Neuronal stem cell (in vitro differentiated cells): ENCODE measurements at regions not wholly inside any gene's neighbourhood (a gene's known extent, or its start where the extent isn't known, plus 50 kb on each side); places are given as distances from the start of the nearest gene placed in this dataset.

Experiments used
- DNase-seq: peaks from one replicate; pipeline ENCODE4 v3.0.0-alpha.2; 2013; ENCODE audit warnings: low spot score
- H2AFZ ChIP-seq: one replicate; pipeline ENCODE4 v1.6.1; 2013; ENCODE audit warnings: mild to moderate bottlenecking, low read length, inconsistent platforms
- H2AK5ac ChIP-seq: 2 replicates; pipeline ENCODE4 v1.6.1; 2013; ENCODE audit warnings: low read depth, mild to moderate bottlenecking, inconsistent platforms, low read length, moderate library complexity, mixed read lengths
- H2BK120ac ChIP-seq: 2 replicates; pipeline ENCODE4 v1.6.1; 2013; ENCODE audit warnings: low read depth, mild to moderate bottlenecking, inconsistent platforms, low read length, moderate library complexity, mixed read lengths
- H2BK12ac ChIP-seq: one replicate; pipeline ENCODE4 v1.6.1; 2013; ENCODE audit warnings: low read length, inconsistent platforms
- H2BK15ac ChIP-seq: 2 replicates; pipeline ENCODE4 v1.6.1; 2013; ENCODE audit warnings: mild to moderate bottlenecking, low read length, inconsistent platforms, mixed read lengths
- H2BK5ac ChIP-seq: one replicate; pipeline ENCODE4 v1.6.1; 2013; ENCODE audit warnings: inconsistent platforms, mild to moderate bottlenecking, low read length, moderate library complexity
- H3K14ac ChIP-seq: one replicate; pipeline ENCODE4 v1.6.1; 2013; ENCODE audit warnings: low read length, inconsistent platforms
- H3K18ac ChIP-seq: 2 replicates; pipeline ENCODE4 v1.6.1; 2013; ENCODE audit warnings: low read length, inconsistent platforms
- H3K23ac ChIP-seq: 2 replicates; pipeline ENCODE4 v1.6.1; 2013; ENCODE audit warnings: low read depth, mild to moderate bottlenecking, mixed read lengths, low read length, inconsistent platforms; ENCODE audit not compliant: poor library complexity
- H3K27ac ChIP-seq: replicated peaks from 3 replicates; pipeline ENCODE4 v1.5.1; 2013; ENCODE audit warnings: low read length, inconsistent platforms
- H3K27me3 ChIP-seq, 3 experiments: 2 replicates each; pipeline ENCODE4 v1.6.1; 2013; ENCODE audit warnings: low read length in 3 of 3, mild to moderate bottlenecking in 2 of 3, inconsistent platforms in 1 of 3, low read depth in 1 of 3, mixed read lengths in 1 of 3, moderate library complexity in 1 of 3; ENCODE audit not compliant: control insufficient read depth in 3 of 3, insufficient read depth in 3 of 3
- H3K36me3 ChIP-seq, 2 donors: replicated peaks in 1 of 2; 2 replicates each; pipeline ENCODE4 v1.6.1; 2013; ENCODE audit warnings: low read length in 2 of 2; ENCODE audit not compliant: control insufficient read depth in 2 of 2, insufficient read depth in 2 of 2
- H3K4ac ChIP-seq: 2 replicates; pipeline ENCODE4 v1.6.1; 2013; ENCODE audit warnings: inconsistent platforms, mild to moderate bottlenecking, low read length, moderate library complexity
- H3K4me1 ChIP-seq, 2 donors: 1 replicate in 1 of 2; 2 replicates in 1 of 2; pipeline ENCODE4 v1.6.1; 2013; ENCODE audit warnings: low read length in 2 of 2, low read depth in 1 of 2; ENCODE audit not compliant: control insufficient read depth in 2 of 2, insufficient read depth in 1 of 2
- H3K4me2 ChIP-seq: one replicate; pipeline ENCODE4 v1.6.1; 2013; ENCODE audit warnings: mild to moderate bottlenecking, low read length, inconsistent platforms; ENCODE audit not compliant: insufficient read depth, poor library complexity, severe bottlenecking
- H3K4me3 ChIP-seq, 2 donors: 2 replicates each; pipeline ENCODE4 v1.5.1; 2013; ENCODE audit warnings: low read length in 2 of 2, mild to moderate bottlenecking in 2 of 2, inconsistent platforms in 1 of 2, moderate library complexity in 1 of 2
- H3K79me1 ChIP-seq: one replicate; pipeline ENCODE4 v1.6.1; 2013; ENCODE audit warnings: low read depth, mild to moderate bottlenecking, inconsistent platforms, low read length, moderate library complexity
- H3K9ac ChIP-seq: one replicate; pipeline ENCODE4 v1.6.1; 2013; ENCODE audit warnings: mild to moderate bottlenecking, low read depth, low read length, inconsistent platforms; ENCODE audit not compliant: poor library complexity
- H3K9me3 ChIP-seq, 2 donors: replicated peaks in 1 of 2; 2 replicates each; pipeline versions ENCODE3 to v1.6.1; 2013; ENCODE audit warnings: low read length in 2 of 2, mild to moderate bottlenecking in 2 of 2, inconsistent platforms in 1 of 2, low read depth in 1 of 2, mixed read lengths in 1 of 2, moderate library complexity in 1 of 2; ENCODE audit not compliant: control insufficient read depth in 2 of 2, insufficient read depth in 1 of 2
- H4K8ac ChIP-seq: one replicate; pipeline ENCODE4 v1.6.1; 2013; ENCODE audit warnings: low read depth, mild to moderate bottlenecking, inconsistent platforms, low read length, moderate library complexity
- H4K91ac ChIP-seq: one replicate; pipeline ENCODE4 v1.6.1; 2013; ENCODE audit warnings: low read length, low read depth, mild to moderate bottlenecking, inconsistent platforms; ENCODE audit not compliant: poor library complexity
- WGBS, 2 donors: extraction: QIAGEN DNeasy Blood & Tissue Kit; methylation state at CpG; one replicate each; pipeline ENCODE4 v1.1.7; 2013; ENCODE audit warnings: missing lambda C conversion rate in 2 of 2, mixed read lengths in 1 of 2; ENCODE audit not compliant: insufficient read length in 2 of 2, insufficient replicate concordance in 1 of 2; ENCODE audit errors: extremely low coverage in 2 of 2; 5-methylcytosine and 5-hydroxymethylcytosine counted together

- no peak overlapping the region for H4K8ac ChIP-seq
- DNase-seq = no peak
- no peaks in the 10 kb centered on the region for H3K36me3 ChIP-seq
- no peak overlapping the region for H3K27ac ChIP-seq
- H2BK12ac ChIP-seq = no peak overlapping the region
- H3K9ac ChIP-seq = no peak overlapping the region
- H2BK5ac ChIP-seq = no peak overlapping the region
- no peak overlapping the region for H3K4ac ChIP-seq
- H3K79me1 ChIP-seq = no peaks in the 10 kb centered on the region
- H2AFZ ChIP-seq = no peak overlapping the region
- H2BK15ac ChIP-seq = no peak overlapping the region
- H3K4me3 ChIP-seq = no peak overlapping the region
- no peak overlapping the region for H3K23ac ChIP-seq
- H3K18ac ChIP-seq = no peak overlapping the region
- WGBS, 2 donors = no CpG with 5 or more reads among the region's 1 CpG
- H3K9me3 ChIP-seq = no peaks in the 10 kb centered on the region
- H3K27me3 ChIP-seq = no peaks in the 10 kb centered on the region
- no peaks in the 10 kb centered on the region for H3K4me1 ChIP-seq
- no peak overlapping the region for H3K14ac ChIP-seq
- H2AK5ac ChIP-seq = no peak overlapping the region
- H3K4me2 ChIP-seq = no peak overlapping the region
- H2BK120ac ChIP-seq = no peak overlapping the region
- H4K91ac ChIP-seq = no peak overlapping the region
Measured at GRCh38 chrX:84924624-84925023, 79.1 kb upstream of the APOOL start.

DNA sequence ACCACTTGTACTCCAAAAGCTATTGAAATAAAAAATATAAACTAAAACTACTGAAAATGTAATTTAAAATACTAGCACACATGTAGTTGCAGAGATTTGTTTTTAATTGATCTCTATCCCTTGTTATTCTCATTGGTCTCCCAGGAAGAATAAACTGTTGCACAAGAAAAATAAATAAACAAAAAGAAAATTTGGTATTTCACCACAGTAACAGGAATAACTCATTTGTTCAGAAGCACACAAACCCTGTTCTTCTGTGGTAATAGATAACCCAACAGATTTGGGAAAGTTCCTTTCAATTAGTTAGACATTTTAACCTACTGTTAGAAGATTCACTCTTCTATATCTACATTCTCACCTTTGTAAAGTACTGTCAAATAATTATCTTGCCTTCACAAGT lies 70.9 kb upstream of the APOOL start:
- no peak for DNase-seq
- Histone ChIP-seq H3K4me2 (no peak overlapping the region), H3K27me3 (no peaks in the 10 kb centered on the region), H3K9ac (no peak overlapping the region), H3K14ac (no peak overlapping the region), H2BK5ac (no peak overlapping the region), H3K4ac (no peak overlapping the region), H4K91ac (no peak overlapping the region), H2BK15ac (no peak overlapping the region), H3K4me3 (no peak overlapping the region), H3K18ac (no peak overlapping the region), H4K8ac (no peak overlapping the region), H2AFZ (no peak overlapping the region), H2AK5ac (no peak overlapping the region), H3K9me3 (no peaks in the 10 kb centered on the region), H2BK120ac (no peak overlapping the region), H3K23ac (no peak overlapping the region), H2BK12ac (no peak overlapping the region), H3K79me1 (no peaks in the 10 kb centered on the region), H3K4me1 (no peaks in the 10 kb centered on the region), H3K27ac (no peak overlapping the region), H3K36me3 (no peaks in the 10 kb centered on the region)

- H3K4me1 ChIP-seq = no peaks in the 10 kb centered on the region
- no peak overlapping the region for H4K8ac ChIP-seq
- H3K79me1 ChIP-seq = no peaks in the 10 kb centered on the region
- H3K27me3 ChIP-seq = no peaks in the 10 kb centered on the region
- no peak overlapping the region for H3K27ac ChIP-seq
- no peak overlapping the region for H3K14ac ChIP-seq
- H3K9ac ChIP-seq = no peak overlapping the region
- no peak overlapping the region for H3K4ac ChIP-seq
- H4K91ac ChIP-seq = no peak overlapping the region
- H3K4me2 ChIP-seq = no peak overlapping the region
- H2BK5ac ChIP-seq = no peak overlapping the region
- H3K9me3 ChIP-seq = no peaks in the 10 kb centered on the region
- H3K23ac ChIP-seq = no peak overlapping the region
- H3K4me3 ChIP-seq = no peak overlapping the region
- no peak overlapping the region for H3K18ac ChIP-seq
- DNase-seq = no peak
- WGBS, 2 donors = no CpG with 5 or more reads among the region's 46 CpGs
- H2AFZ ChIP-seq = no peak overlapping the region
- H2BK12ac ChIP-seq = no peak overlapping the region
- no peaks in the 10 kb centered on the region for H3K36me3 ChIP-seq
- H2BK15ac ChIP-seq = no peak overlapping the region
- H2BK120ac ChIP-seq = no peak overlapping the region
- no peak overlapping the region for H2AK5ac ChIP-seq
Measured at GRCh38 chrX:84933956-84934556, 69.6 kb upstream of the APOOL start.
